ENCODE measurements at regions not wholly inside any gene's neighbourhood (a gene's known extent, or its start where the extent isn't known, plus 50 kb on each side); places are given as distances from the start of the nearest gene placed in this dataset.

GRCh38 chr12:66976526-66976925, 292.6 kb upstream of the CAND1 start:
- DNase-seq = no peak

- DNase-seq = no peak
Measured at GRCh38 chr12:66978802-66979201, 290.4 kb upstream of the CAND1 start.

- no peak for DNase-seq
Measured at GRCh38 chr12:66979251-66979650, 289.9 kb upstream of the CAND1 start.

- no peak for DNase-seq
Measured at GRCh38 chr12:66984077-66984476, 285.1 kb upstream of the CAND1 start.

GRCh38 chr12:66984962-66985361, 284.2 kb upstream of the CAND1 start:
- DNase-seq = no peak

- no peak for DNase-seq
Measured at GRCh38 chr12:66999141-66999540, 270.0 kb upstream of the CAND1 start.

GRCh38 chr12:67001251-67001650, 267.9 kb upstream of the CAND1 start:
- DNase-seq = no peak

GRCh38 chr12:67002720-67003119, 266.4 kb upstream of the CAND1 start:
- no peak for DNase-seq

- no peak for DNase-seq
Measured at GRCh38 chr12:67006610-67007009, 262.5 kb upstream of the CAND1 start.

GRCh38 chr12:67014642-67015041, 254.5 kb upstream of the CAND1 start:
- no peak for DNase-seq

GRCh38 chr12:67018105-67018504, 251.1 kb upstream of the CAND1 start:
- DNase-seq = no peak

GRCh38 chr12:67019070-67019469, 250.1 kb upstream of the CAND1 start:
- DNase-seq = no peak

- DNase-seq = peak; percentile 48
Measured at GRCh38 chr12:67025543-67026114, 243.5 kb upstream of the CAND1 start.

GRCh38 chr12:67026487-67027246, 242.5 kb upstream of the CAND1 start:
- no peak for DNase-seq

- DNase-seq = no peak
Measured at GRCh38 chr12:67028529-67028928, 240.6 kb upstream of the CAND1 start.

- DNase-seq = no peak
Measured at GRCh38 chr12:67034110-67034879, 234.9 kb upstream of the CAND1 start.

- no peak for DNase-seq
Measured at GRCh38 chr12:67035121-67035520, 234.0 kb upstream of the CAND1 start.

GRCh38 chr12:67038486-67038885, 230.7 kb upstream of the CAND1 start:
- no peak for DNase-seq

GRCh38 chr12:67039995-67040860, 228.9 kb upstream of the CAND1 start:
- DNase-seq = no peak

- no peak for DNase-seq
Measured at GRCh38 chr12:67040861-67041137, 228.4 kb upstream of the CAND1 start.

GRCh38 chr12:67042697-67043131, 226.4 kb upstream of the CAND1 start:
- DNase-seq = no peak

- no peak for DNase-seq
Measured at GRCh38 chr12:67043771-67044170, 225.4 kb upstream of the CAND1 start.

- no peak for DNase-seq
Measured at GRCh38 chr12:67045650-67046049, 223.5 kb upstream of the CAND1 start.

Measured in CD4-positive, alpha-beta T cell treated with Interleukin-17A for 4 hours (primary cell).